ENCODE measurements at regions not wholly inside any gene's neighbourhood (a gene's known extent, or its start where the extent isn't known, plus 50 kb on each side); places are given as distances from the start of the nearest gene placed in this dataset.

DNA sequence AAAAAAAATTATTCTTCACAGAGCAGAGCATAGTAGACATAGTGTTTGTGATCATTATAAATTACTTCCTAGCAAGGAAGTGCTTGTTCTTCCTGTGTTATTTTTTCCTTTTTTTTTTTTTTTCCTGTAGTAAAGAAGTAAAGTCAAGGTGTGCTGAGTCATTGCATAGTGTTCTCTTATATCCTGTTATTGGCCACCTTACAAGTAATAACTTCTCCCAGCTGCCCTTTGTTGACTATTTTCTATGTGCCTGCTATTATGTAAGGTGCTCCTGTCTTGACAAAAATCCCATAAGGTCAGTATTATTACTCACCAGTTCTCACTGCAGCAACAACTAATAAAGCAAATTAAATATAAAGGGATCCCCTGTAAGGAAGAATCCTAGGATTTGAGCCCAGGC, 195.3 kb downstream of the GJA1 start:
- TF ChIP-seq, protein P1, sequence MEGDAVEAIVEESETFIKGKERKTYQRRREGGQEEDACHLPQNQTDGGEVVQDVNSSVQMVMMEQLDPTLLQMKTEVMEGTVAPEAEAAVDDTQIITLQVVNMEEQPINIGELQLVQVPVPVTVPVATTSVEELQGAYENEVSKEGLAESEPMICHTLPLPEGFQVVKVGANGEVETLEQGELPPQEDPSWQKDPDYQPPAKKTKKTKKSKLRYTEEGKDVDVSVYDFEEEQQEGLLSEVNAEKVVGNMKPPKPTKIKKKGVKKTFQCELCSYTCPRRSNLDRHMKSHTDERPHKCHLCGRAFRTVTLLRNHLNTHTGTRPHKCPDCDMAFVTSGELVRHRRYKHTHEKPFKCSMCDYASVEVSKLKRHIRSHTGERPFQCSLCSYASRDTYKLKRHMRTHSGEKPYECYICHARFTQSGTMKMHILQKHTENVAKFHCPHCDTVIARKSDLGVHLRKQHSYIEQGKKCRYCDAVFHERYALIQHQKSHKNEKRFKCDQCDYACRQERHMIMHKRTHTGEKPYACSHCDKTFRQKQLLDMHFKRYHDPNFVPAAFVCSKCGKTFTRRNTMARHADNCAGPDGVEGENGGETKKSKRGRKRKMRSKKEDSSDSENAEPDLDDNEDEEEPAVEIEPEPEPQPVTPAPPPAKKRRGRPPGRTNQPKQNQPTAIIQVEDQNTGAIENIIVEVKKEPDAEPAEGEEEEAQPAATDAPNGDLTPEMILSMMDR (IDR thresholded peaks at IDR 0.05; ENCODE audit: poor library complexity, severe bottlenecking): no peak
- TF ChIP-seq, protein P2, sequence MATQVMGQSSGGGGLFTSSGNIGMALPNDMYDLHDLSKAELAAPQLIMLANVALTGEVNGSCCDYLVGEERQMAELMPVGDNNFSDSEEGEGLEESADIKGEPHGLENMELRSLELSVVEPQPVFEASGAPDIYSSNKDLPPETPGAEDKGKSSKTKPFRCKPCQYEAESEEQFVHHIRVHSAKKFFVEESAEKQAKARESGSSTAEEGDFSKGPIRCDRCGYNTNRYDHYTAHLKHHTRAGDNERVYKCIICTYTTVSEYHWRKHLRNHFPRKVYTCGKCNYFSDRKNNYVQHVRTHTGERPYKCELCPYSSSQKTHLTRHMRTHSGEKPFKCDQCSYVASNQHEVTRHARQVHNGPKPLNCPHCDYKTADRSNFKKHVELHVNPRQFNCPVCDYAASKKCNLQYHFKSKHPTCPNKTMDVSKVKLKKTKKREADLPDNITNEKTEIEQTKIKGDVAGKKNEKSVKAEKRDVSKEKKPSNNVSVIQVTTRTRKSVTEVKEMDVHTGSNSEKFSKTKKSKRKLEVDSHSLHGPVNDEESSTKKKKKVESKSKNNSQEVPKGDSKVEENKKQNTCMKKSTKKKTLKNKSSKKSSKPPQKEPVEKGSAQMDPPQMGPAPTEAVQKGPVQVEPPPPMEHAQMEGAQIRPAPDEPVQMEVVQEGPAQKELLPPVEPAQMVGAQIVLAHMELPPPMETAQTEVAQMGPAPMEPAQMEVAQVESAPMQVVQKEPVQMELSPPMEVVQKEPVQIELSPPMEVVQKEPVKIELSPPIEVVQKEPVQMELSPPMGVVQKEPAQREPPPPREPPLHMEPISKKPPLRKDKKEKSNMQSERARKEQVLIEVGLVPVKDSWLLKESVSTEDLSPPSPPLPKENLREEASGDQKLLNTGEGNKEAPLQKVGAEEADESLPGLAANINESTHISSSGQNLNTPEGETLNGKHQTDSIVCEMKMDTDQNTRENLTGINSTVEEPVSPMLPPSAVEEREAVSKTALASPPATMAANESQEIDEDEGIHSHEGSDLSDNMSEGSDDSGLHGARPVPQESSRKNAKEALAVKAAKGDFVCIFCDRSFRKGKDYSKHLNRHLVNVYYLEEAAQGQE (IDR thresholded peaks at IDR 0.05; ENCODE audit: borderline replicate concordance): no peak
- TF ChIP-seq SMC3 (conservative IDR thresholded peaks at IDR 0.05; ENCODE audit: poor library complexity) (no peak), EP300 (conservative IDR thresholded peaks at IDR 0.05; ENCODE audit: poor library complexity, severe bottlenecking) (no peak), POLR2AphosphoS5 (IDR thresholded peaks at IDR 0.05) (no peak), EZH2 (IDR thresholded peaks at IDR 0.05; ENCODE audit: borderline replicate concordance, insufficient read depth, low read length, poor library complexity, severe bottlenecking) (no peak)
